Liver (tissue), 8 donors: ENCODE measurements at regions not wholly inside any gene's neighbourhood (a gene's known extent, or its start where the extent isn't known, plus 50 kb on each side); places are given as distances from the start of the nearest gene placed in this dataset.

ENCODE experiments used
- DNase-seq: peaks from one replicate; pipeline ENCODE4 v3.0.0-alpha.2; 2017; ENCODE audit warnings: low spot score
- H3K27ac ChIP-seq, 2 donors: one replicate each; pipeline ENCODE4 v1.7.0; 2013; ENCODE audit warnings: inconsistent platforms in 2 of 2, low read length in 2 of 2, control low read depth in 1 of 2, low read depth in 1 of 2, mild to moderate bottlenecking in 1 of 2
- H3K27me3 ChIP-seq, 4 donors: one replicate each; pipeline versions ENCODE4 v1.6.1 to v1.7.0; 2013; ENCODE audit warnings: low read length in 3 of 4, inconsistent platforms in 1 of 4, mild to moderate bottlenecking in 1 of 4, moderate library complexity in 1 of 4; ENCODE audit not compliant: control insufficient read depth in 4 of 4, insufficient read depth in 4 of 4
- H3K36me3 ChIP-seq, 4 donors: one replicate each; pipeline versions ENCODE4 v1.6.1 to v1.7.0; 2013; ENCODE audit warnings: low read length in 3 of 4, mild to moderate bottlenecking in 3 of 4, low read depth in 1 of 4, moderate library complexity in 1 of 4; ENCODE audit not compliant: control insufficient read depth in 4 of 4, insufficient read depth in 3 of 4
- H3K4me1 ChIP-seq, 4 donors: one replicate each; pipeline versions ENCODE4 v1.6.1 to v1.7.0; 2013; ENCODE audit warnings: low read length in 3 of 4, mild to moderate bottlenecking in 3 of 4, moderate library complexity in 1 of 4; ENCODE audit not compliant: control insufficient read depth in 4 of 4, insufficient read depth in 4 of 4
- H3K4me3 ChIP-seq, 3 donors: one replicate each; pipeline versions ENCODE4 v1.6.1 to v1.7.0; 2013; ENCODE audit warnings: low read length in 3 of 3, control low read depth in 1 of 3, low read depth in 1 of 3, mild to moderate bottlenecking in 1 of 3
- H3K9ac ChIP-seq, 2 donors: one replicate each; pipeline ENCODE4 v1.7.0; 2013; ENCODE audit warnings: low read length in 2 of 2, mild to moderate bottlenecking in 2 of 2, moderate library complexity in 2 of 2, control low read depth in 1 of 2, low read depth in 1 of 2
- H3K9me3 ChIP-seq, 4 donors: one replicate each; pipeline versions ENCODE4 v1.6.1 to v1.7.0; 2013; ENCODE audit warnings: low read length in 3 of 4; ENCODE audit not compliant: control insufficient read depth in 4 of 4
- EGR1 ChIP-seq, 2 donors: IDR thresholded peaks; 2 replicates each; pipeline ENCODE4 v1.6.1; 2016 to 2018; ENCODE audit warnings: antibody characterized with exemption in 2 of 2, low read depth in 2 of 2
- FOXA1 ChIP-seq: IDR thresholded peaks from 2 replicates; pipeline ENCODE4 v1.6.1; 2016; ENCODE audit warnings: antibody characterized with exemption
- FOXA2 ChIP-seq: IDR thresholded peaks from 2 replicates; pipeline ENCODE4 v1.6.1; 2016; ENCODE audit warnings: antibody characterized with exemption
- GABPA ChIP-seq, 2 donors: IDR thresholded peaks in 1 of 2; conservative IDR thresholded peaks in 1 of 2; 2 replicates each; pipeline ENCODE4 v1.6.1; 2016; ENCODE audit warnings: antibody characterized with exemption in 2 of 2, mild to moderate bottlenecking in 1 of 2, moderate library complexity in 1 of 2
- HNF4G ChIP-seq: IDR thresholded peaks from 2 replicates; pipeline ENCODE4 v1.6.1; 2016; ENCODE audit warnings: antibody characterized with exemption
- JUND ChIP-seq, 2 donors: IDR thresholded peaks; 2 replicates each; pipeline ENCODE4 v1.6.1; 2016; ENCODE audit warnings: antibody characterized with exemption in 2 of 2
- NR2F2 ChIP-seq: IDR thresholded peaks from 2 replicates; pipeline ENCODE4 v1.6.1; 2016; ENCODE audit warnings: antibody characterized with exemption
- RAD21 ChIP-seq, 2 donors: IDR thresholded peaks; 2 replicates each; pipeline ENCODE4 v1.6.1; 2016; ENCODE audit warnings: antibody characterized with exemption in 2 of 2, mild to moderate bottlenecking in 2 of 2
- RXRA ChIP-seq, 2 donors: IDR thresholded peaks; 2 replicates each; pipeline ENCODE4 v1.6.1; 2017 to 2018; ENCODE audit warnings: antibody characterized with exemption in 2 of 2, mild to moderate bottlenecking in 1 of 2
- TAF1 ChIP-seq: conservative IDR thresholded peaks from 2 replicates; pipeline ENCODE4 v1.6.1; 2016; ENCODE audit warnings: antibody characterized with exemption, mild to moderate bottlenecking
- YY1 ChIP-seq: IDR thresholded peaks from 2 replicates; pipeline ENCODE4 v1.6.1; 2016; ENCODE audit warnings: antibody characterized with exemption, mild to moderate bottlenecking
- WGBS: extraction: QIAGEN DNeasy Blood & Tissue Kit; methylation state at CpG from one replicate; pipeline ENCODE4 v1.1.7; 2013; 5-methylcytosine and 5-hydroxymethylcytosine counted together
- TF ChIP-seq, protein P1 (sequence below): IDR thresholded peaks from 2 replicates; pipeline ENCODE4 v1.6.1; 2016; ENCODE audit warnings: antibody characterized with exemption, mild to moderate bottlenecking
- TF ChIP-seq, protein P2 (sequence below): IDR thresholded peaks from 2 replicates; pipeline ENCODE4 v1.6.1; 2016; ENCODE audit warnings: antibody characterized with exemption
- TF ChIP-seq, protein P3 (sequence below): fragments of 150-350 bp; IDR thresholded peaks from 2 replicates; pipeline ENCODE4 v1.5.1; 2017; ENCODE audit warnings: improper control_type of control experiment, low read depth, low read length; ENCODE audit not compliant: missing input control
- donor health status: healthy.
- donor health status: healthy.
- donor health status: healthy.
- donor health status: healthy.
- donor health status: healthy.

DNA sequence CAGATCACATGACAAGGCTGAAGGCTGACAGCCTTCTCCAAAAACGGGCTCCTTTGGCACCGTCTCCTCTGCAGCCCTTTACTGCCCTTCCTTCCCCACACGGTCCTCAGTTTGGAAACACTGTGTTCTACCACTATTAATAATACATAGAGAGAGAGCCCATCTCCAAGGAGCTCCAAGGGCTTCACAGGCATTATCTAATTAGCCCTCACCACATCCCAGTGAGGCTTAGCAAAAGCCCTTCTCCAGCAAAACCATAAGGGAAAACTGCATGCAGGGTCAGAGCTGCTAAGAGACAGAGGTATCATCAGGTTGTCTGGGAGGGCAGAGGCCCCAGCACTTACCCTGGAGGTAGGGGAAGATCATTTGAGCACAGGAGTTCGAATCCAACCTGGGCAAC lies 169.3 kb upstream of the JARID2 start:
- WGBS = 84% methylated on average over 4 of the region's 4 CpGs
- no peak for DNase-seq
- H3K9me3 ChIP-seq = no peaks in the 10 kb centered on the region
- H3K27ac ChIP-seq = no peak overlapping the region
- H3K27me3 ChIP-seq = no peaks in the 10 kb centered on the region
- no peak overlapping the region for H3K9ac ChIP-seq
- no peak overlapping the region for H3K4me3 ChIP-seq
- TF ChIP-seq NR2F2 (no peak), GABPA (IDR thresholded peaks at IDR 0.05 in 1 of 2, conservative IDR thresholded peaks at IDR 0.05 in 1 of 2) (no peak), EGR1 (IDR thresholded peaks at IDR 0.05; ENCODE audit: low read depth in 2 of 2) (no peak), YY1 (no peak), FOXA2 (no peak), FOXA1 (no peak), TAF1 (no peak), RAD21 (IDR thresholded peaks at IDR 0.05) (no peak), JUND (IDR thresholded peaks at IDR 0.05) (no peak), HNF4G (no peak), RXRA (IDR thresholded peaks at IDR 0.05) (no peak)
- TF ChIP-seq, protein P1, sequence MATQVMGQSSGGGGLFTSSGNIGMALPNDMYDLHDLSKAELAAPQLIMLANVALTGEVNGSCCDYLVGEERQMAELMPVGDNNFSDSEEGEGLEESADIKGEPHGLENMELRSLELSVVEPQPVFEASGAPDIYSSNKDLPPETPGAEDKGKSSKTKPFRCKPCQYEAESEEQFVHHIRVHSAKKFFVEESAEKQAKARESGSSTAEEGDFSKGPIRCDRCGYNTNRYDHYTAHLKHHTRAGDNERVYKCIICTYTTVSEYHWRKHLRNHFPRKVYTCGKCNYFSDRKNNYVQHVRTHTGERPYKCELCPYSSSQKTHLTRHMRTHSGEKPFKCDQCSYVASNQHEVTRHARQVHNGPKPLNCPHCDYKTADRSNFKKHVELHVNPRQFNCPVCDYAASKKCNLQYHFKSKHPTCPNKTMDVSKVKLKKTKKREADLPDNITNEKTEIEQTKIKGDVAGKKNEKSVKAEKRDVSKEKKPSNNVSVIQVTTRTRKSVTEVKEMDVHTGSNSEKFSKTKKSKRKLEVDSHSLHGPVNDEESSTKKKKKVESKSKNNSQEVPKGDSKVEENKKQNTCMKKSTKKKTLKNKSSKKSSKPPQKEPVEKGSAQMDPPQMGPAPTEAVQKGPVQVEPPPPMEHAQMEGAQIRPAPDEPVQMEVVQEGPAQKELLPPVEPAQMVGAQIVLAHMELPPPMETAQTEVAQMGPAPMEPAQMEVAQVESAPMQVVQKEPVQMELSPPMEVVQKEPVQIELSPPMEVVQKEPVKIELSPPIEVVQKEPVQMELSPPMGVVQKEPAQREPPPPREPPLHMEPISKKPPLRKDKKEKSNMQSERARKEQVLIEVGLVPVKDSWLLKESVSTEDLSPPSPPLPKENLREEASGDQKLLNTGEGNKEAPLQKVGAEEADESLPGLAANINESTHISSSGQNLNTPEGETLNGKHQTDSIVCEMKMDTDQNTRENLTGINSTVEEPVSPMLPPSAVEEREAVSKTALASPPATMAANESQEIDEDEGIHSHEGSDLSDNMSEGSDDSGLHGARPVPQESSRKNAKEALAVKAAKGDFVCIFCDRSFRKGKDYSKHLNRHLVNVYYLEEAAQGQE = no peak
- no peaks in the 10 kb centered on the region for H3K36me3 ChIP-seq
- no peaks in the 10 kb centered on the region for H3K4me1 ChIP-seq

DNA sequence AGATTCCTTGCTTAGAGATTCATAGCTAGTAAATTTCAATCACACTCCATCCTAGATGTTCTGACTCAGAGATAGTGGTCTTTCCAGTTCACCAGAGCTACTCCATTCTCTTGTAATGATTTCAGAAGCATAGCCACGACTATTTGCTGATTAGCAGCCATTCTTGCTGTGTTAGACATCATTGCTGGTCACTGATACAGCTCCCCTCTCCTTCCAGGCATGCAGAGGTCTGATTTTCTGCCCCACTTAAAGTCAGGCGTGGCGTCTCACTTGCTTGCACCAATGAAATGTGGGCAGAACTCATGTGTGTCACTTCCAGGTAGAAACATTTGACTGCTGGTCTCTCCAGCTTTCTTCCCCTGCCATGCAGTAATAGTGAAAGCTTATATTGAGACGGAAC lies 168.9 kb upstream of the JARID2 start:
- 83% methylated on average over 4 of the region's 4 CpGs for WGBS
- H3K9ac ChIP-seq = no peak overlapping the region
- H3K9me3 ChIP-seq = no peaks in the 10 kb centered on the region
- H3K4me3 ChIP-seq = no peak overlapping the region
- no peak for DNase-seq
- H3K36me3 ChIP-seq = no peaks in the 10 kb centered on the region
- H3K4me1 ChIP-seq = no peaks in the 10 kb centered on the region
- H3K27me3 ChIP-seq = no peaks in the 10 kb centered on the region
- H3K27ac ChIP-seq = no peak overlapping the region
- TF ChIP-seq, protein P2, sequence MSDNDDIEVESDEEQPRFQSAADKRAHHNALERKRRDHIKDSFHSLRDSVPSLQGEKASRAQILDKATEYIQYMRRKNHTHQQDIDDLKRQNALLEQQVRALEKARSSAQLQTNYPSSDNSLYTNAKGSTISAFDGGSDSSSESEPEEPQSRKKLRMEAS = no peak
- no peak for TF ChIP-seq YY1

DNA sequence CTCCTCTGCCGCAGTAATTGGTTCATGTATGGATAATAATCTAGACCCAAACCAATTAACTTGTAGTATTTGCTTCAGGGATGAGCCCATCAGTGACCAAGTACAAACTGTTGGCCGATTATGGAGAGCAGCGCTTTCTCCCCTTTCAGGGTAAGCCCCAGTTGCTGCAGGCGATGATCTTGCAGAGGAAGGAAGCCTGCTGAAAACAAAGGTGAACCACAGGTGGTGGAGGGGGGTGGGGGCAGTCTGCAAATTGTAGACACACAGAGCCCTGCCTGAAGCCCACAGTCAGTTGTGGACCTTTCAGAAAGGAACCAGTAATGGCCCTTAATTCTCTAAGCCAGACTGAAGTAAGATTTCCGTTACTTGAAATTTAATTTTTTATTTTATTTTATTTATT lies 167.9 kb upstream of the JARID2 start:
- H3K27me3 ChIP-seq = no peaks in the 10 kb centered on the region
- WGBS = 86% methylated on average over 5 of the region's 5 CpGs
- H3K4me1 ChIP-seq = no peaks in the 10 kb centered on the region
- H3K36me3 ChIP-seq = no peaks in the 10 kb centered on the region
- H3K4me3 ChIP-seq = no peak overlapping the region
- no peak overlapping the region for H3K9ac ChIP-seq
- H3K27ac ChIP-seq = no peak overlapping the region
- no peak for DNase-seq
- H3K9me3 ChIP-seq = no peaks in the 10 kb centered on the region
- TF ChIP-seq, protein P3, sequence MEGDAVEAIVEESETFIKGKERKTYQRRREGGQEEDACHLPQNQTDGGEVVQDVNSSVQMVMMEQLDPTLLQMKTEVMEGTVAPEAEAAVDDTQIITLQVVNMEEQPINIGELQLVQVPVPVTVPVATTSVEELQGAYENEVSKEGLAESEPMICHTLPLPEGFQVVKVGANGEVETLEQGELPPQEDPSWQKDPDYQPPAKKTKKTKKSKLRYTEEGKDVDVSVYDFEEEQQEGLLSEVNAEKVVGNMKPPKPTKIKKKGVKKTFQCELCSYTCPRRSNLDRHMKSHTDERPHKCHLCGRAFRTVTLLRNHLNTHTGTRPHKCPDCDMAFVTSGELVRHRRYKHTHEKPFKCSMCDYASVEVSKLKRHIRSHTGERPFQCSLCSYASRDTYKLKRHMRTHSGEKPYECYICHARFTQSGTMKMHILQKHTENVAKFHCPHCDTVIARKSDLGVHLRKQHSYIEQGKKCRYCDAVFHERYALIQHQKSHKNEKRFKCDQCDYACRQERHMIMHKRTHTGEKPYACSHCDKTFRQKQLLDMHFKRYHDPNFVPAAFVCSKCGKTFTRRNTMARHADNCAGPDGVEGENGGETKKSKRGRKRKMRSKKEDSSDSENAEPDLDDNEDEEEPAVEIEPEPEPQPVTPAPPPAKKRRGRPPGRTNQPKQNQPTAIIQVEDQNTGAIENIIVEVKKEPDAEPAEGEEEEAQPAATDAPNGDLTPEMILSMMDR = no peak
